Pancreas (tissue), 10 donors: ENCODE measurements at regions not wholly inside any gene's neighbourhood (a gene's known extent, or its start where the extent isn't known, plus 50 kb on each side); places are given as distances from the start of the nearest gene placed in this dataset.
A peak's percentile ranks its signal among the peaks of the same experiment; 100 is the strongest.

Experiments used
- ATAC-seq, 4 donors: fragments of 200-7000 bp; cut with Tn5 transposase; one replicate each; pipeline versions ENCODE4 v1.8.0 to v1.9.1; 2020; ENCODE audit warnings: mild to moderate bottlenecking in 4 of 4, moderate library complexity in 4 of 4
- DNase-seq, 6 donors: peaks; one replicate each; pipeline ENCODE4 v3.0.0-alpha.2; 2020
- FAIRE-seq: peaks from 2 replicates; lab custom pipeline; 2012; peaks lifted over from hg19 to GRCh38; lab: Jason Lieb, UNC
- H3K27ac ChIP-seq, 4 donors: fragments of 200-600 bp; sonication (generic); 1 replicate in 3 of 4; 2 replicates in 1 of 4; pipeline versions ENCODE4 v1.5.0 to v1.8.0; 2020
- H3K27me3 ChIP-seq, 4 donors: fragments of 200-600 bp; one replicate each; pipeline ENCODE4 v1.8.0; 2021
- H3K36me3 ChIP-seq, 3 donors: fragments of 200-600 bp; sonication (generic) in 1 of 3; one replicate each; pipeline versions ENCODE4 v1.5.0 to v1.8.0; 2020 to 2021
- H3K4me1 ChIP-seq, 3 donors: fragments of 200-600 bp; one replicate each; pipeline ENCODE4 v1.8.0; 2021
- H3K4me3 ChIP-seq, 4 donors: fragments of 200-600 bp; sonication (generic) in 2 of 4; one replicate each; pipeline versions ENCODE4 v1.5.0 to v1.8.0; 2020 to 2021
- H3K9me3 ChIP-seq, 4 donors: fragments of 200-600 bp; one replicate each; pipeline ENCODE4 v1.8.0; 2021
- CTCF ChIP-seq, 4 donors: fragments of 200-600 bp; sonication (generic) in 3 of 4; IDR thresholded peaks; one replicate each; pipeline versions ENCODE4 v1.5.0 to v1.8.0; 2021; ENCODE audit warnings: antibody characterized with exemption in 4 of 4
- WGBS, 2 donors: extraction: QIAGEN DNeasy Blood & Tissue Kit; methylation state at CpG; one replicate each; pipeline ENCODE4 v1.1.7; 2013; 5-methylcytosine and 5-hydroxymethylcytosine counted together
- intact Hi-C, 3 donors: fragments of 100-400 bp; cut with DNase I; formaldehyde crosslinking; loops; one replicate each; pipeline versions ENCODE4 v1.11.1 to v1.14.2; 2022
- donor health status: healthy with polysubstance abuse.
- donor health status: DM: no; HTN: no; CAD: no; lungs with moderate emphysema.
- donor health status: DM: no; HTN: no; CAD: no.
- donor health status: control.
- donor health status: control.
- donor health status: Bipolar disorder and iron deficiency.
- donor health status: DM: yes; HTN: yes; CAD: no.
- donor health status: DM: no; HTN: no; CAD: no.
- donor health status: DM: no; HTN: no; CAD: no.
- donor health status: DM: yes; HTN: yes; CAD: no.

- Histone ChIP-seq H3K4me1 (no peaks in the 10 kb centered on the region), H3K9me3 (no peaks in the 10 kb centered on the region), H3K4me3 (no peak overlapping the region), H3K27ac (no peak overlapping the region), H3K36me3 (no peaks in the 10 kb centered on the region), H3K27me3 (no peaks in the 10 kb centered on the region)
- ATAC-seq (no peak), FAIRE-seq (no peak), DNase-seq (no peak)
- no peak for TF ChIP-seq CTCF (IDR thresholded peaks at IDR 0.05)
- intact Hi-C loops: loop anchor here in 1 of 3 donors (10.0 kb wide), 1 partner anchor 333 kb away; no protein-coding TSS in a partner anchor
- WGBS, 2 donors: 61 to 63% methylated on average over 1 of the region's 1 CpG
Measured at GRCh38 chr4:175561696-175562095, 250.4 kb downstream of the GPM6A start.

GRCh38 chr4:175562111-175562510, 250.0 kb downstream of the GPM6A start:
- no peak for FAIRE-seq
- no peaks in the 10 kb centered on the region for H3K27me3 ChIP-seq
- no peak overlapping the region for H3K4me3 ChIP-seq
- H3K27ac ChIP-seq: no peak overlapping the region
- ATAC-seq: no peak
- DNase-seq: no peak
- no peaks in the 10 kb centered on the region for H3K36me3 ChIP-seq
- WGBS, 2 donors: 29 to 35% methylated on average over 2 of the region's 2 CpGs
- intact Hi-C loops: loop anchor here in 1 of 3 donors (10.0 kb wide), 1 partner anchor 333 kb away; no protein-coding TSS in a partner anchor
- TF ChIP-seq CTCF (IDR thresholded peaks at IDR 0.05): no peak
- no peaks in the 10 kb centered on the region for H3K4me1 ChIP-seq
- no peaks in the 10 kb centered on the region for H3K9me3 ChIP-seq

GRCh38 chr4:175562542-175562941, 249.5 kb downstream of the GPM6A start:
- H3K27ac ChIP-seq: no peak overlapping the region
- H3K9me3 ChIP-seq: no peaks in the 10 kb centered on the region
- no peak overlapping the region for H3K4me3 ChIP-seq
- no peak for DNase-seq
- no peaks in the 10 kb centered on the region for H3K27me3 ChIP-seq
- no peaks in the 10 kb centered on the region for H3K36me3 ChIP-seq
- no peak for FAIRE-seq
- peak in 2 of 4 donors; percentile 44 to 57 for ATAC-seq
- no peak for TF ChIP-seq CTCF (IDR thresholded peaks at IDR 0.05)
- intact Hi-C loops: loop anchor here in 1 of 3 donors (10.0 kb wide), 1 partner anchor 332 kb away; no protein-coding TSS in a partner anchor
- WGBS, 2 donors: 72 to 80% methylated on average over 4 of the region's 4 CpGs
- H3K4me1 ChIP-seq: no peaks in the 10 kb centered on the region
